MCF 10A (cell line): ENCODE measurements at regions not wholly inside any gene's neighbourhood (a gene's known extent, or its start where the extent isn't known, plus 50 kb on each side); places are given as distances from the start of the nearest gene placed in this dataset.

Experiments
- BruUV-seq: library from RNA; stranded (reverse); fragments of 400-500 nt; replicated peaks from 2 replicates; lab custom pipeline; 2021; lab: Mats Ljungman, UMichigan
- CTCF ChIA-PET: fragments of 300-600 bp; sonication (Branson Sonifier 250); formaldehyde crosslinking; extraction: SDS; loops from one replicate; lab custom pipeline; 2021; ENCODE audit warnings: antibody characterized with exemption, inconsistent platforms; lab: Yijun Ruan, JAX
- POLR2A ChIA-PET: fragments of 300-600, 350-650 bp; sonication (Branson Sonifier 250); formaldehyde crosslinking; extraction: SDS; loops from one replicate; lab custom pipeline; 2020; ENCODE audit warnings: antibody characterized with exemption, inconsistent platforms; lab: Yijun Ruan, JAX
- DNase-seq: peaks from one replicate; pipeline ENCODE4 v3.0.0-alpha.2; 2018; ENCODE audit not compliant: unreplicated experiment
- H3K27ac Mint-ChIP-seq: one replicate; pipeline ENCODE4 v1.8.0; 2022; ENCODE audit warnings: mild to moderate bottlenecking, low read depth, mixed read lengths; ENCODE audit not compliant: unreplicated experiment
- H3K27me3 Mint-ChIP-seq: one replicate; pipeline ENCODE4 v1.8.0; 2022; ENCODE audit warnings: mixed read lengths; ENCODE audit not compliant: insufficient read depth, unreplicated experiment
- H3K36me3 Mint-ChIP-seq: one replicate; pipeline ENCODE4 v1.8.0; 2022; ENCODE audit warnings: mild to moderate bottlenecking, moderate library complexity, mixed read lengths; ENCODE audit not compliant: insufficient read depth, unreplicated experiment
- H3K4me1 Mint-ChIP-seq: one replicate; pipeline ENCODE4 v1.8.0; 2022; ENCODE audit warnings: mixed read lengths; ENCODE audit not compliant: insufficient read depth, unreplicated experiment
- H3K4me3 Mint-ChIP-seq: one replicate; pipeline ENCODE4 v1.8.0; 2022; ENCODE audit warnings: mild to moderate bottlenecking, moderate library complexity, mixed read lengths; ENCODE audit not compliant: unreplicated experiment
- H3K9me3 Mint-ChIP-seq: one replicate; pipeline ENCODE4 v1.8.0; 2022; ENCODE audit warnings: mixed read lengths; ENCODE audit not compliant: unreplicated experiment
- intact Hi-C: fragments of 100-400 bp; cut with micrococcal nuclease; formaldehyde crosslinking; loops from 2 replicates; pipeline ENCODE4 v1.14.1; 2022
- TF ChIP-seq, protein P1 (sequence below): fragments of 200-600 bp; IDR thresholded peaks from one replicate; pipeline ENCODE4 v1.8.0; 2022; ENCODE audit warnings: antibody characterized with exemption, mild to moderate bottlenecking; ENCODE audit not compliant: unreplicated experiment

- no peaks in the 10 kb centered on the region for H3K36me3 Mint-ChIP-seq
- no peaks in the 10 kb centered on the region for H3K9me3 Mint-ChIP-seq
- H3K27me3 Mint-ChIP-seq, result no peaks in the 10 kb centered on the region
- TF ChIP-seq, protein P1, sequence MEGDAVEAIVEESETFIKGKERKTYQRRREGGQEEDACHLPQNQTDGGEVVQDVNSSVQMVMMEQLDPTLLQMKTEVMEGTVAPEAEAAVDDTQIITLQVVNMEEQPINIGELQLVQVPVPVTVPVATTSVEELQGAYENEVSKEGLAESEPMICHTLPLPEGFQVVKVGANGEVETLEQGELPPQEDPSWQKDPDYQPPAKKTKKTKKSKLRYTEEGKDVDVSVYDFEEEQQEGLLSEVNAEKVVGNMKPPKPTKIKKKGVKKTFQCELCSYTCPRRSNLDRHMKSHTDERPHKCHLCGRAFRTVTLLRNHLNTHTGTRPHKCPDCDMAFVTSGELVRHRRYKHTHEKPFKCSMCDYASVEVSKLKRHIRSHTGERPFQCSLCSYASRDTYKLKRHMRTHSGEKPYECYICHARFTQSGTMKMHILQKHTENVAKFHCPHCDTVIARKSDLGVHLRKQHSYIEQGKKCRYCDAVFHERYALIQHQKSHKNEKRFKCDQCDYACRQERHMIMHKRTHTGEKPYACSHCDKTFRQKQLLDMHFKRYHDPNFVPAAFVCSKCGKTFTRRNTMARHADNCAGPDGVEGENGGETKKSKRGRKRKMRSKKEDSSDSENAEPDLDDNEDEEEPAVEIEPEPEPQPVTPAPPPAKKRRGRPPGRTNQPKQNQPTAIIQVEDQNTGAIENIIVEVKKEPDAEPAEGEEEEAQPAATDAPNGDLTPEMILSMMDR, result no peak
- intact Hi-C loops, result no loop called here
- no TSS peak for BruUV-seq
- H3K4me3 Mint-ChIP-seq, result no peak overlapping the region
- H3K27ac Mint-ChIP-seq, result no peak overlapping the region
- CTCF ChIA-PET, result no interaction called here
- DNase-seq, result no peak
- POLR2A ChIA-PET, result interaction anchor here (0.6 to 1.0 kb wide), 2 partner anchors 74 to 480 kb away, joined by 3 read pairs; no protein-coding TSS in a partner anchor
- H3K4me1 Mint-ChIP-seq, result peaks cover 4% of the 10 kb centered on the region
These were observed 122.4 kb downstream of the TES start for GRCh38 chr7:116332766-116333165.

DNA sequence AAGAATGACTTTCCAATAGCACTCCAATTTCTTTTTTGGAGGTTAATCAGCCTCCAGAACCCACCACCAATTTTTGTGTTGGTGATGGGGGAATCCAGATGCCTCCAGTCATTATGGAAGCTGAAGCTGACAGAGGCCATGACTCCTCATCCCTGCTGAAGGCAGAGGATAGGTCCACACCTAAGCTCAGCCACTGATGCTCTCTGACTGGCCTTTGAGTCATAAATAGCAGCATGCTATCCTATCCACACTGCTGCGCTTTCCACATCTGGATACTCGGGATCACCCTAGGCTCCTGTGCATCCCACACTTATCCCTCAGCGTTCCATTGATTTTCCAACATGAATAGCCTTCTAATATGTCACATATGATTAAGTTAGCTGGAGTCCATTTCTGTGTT lies 124.2 kb downstream of the TES start:
- ChIA-PET CTCF (interaction anchor here (0.6 kb wide), 1 partner anchor 63 kb away, joined by 5 read pairs; no protein-coding TSS in a partner anchor), POLR2A (interaction anchor here (1.3 kb wide), 1 partner anchor 12 kb away, joined by 3 read pairs; no protein-coding TSS in a partner anchor)
- no peaks in the 10 kb centered on the region for H3K27me3 Mint-ChIP-seq
- H3K4me1 Mint-ChIP-seq, result peaks cover 3% of the 10 kb centered on the region
- H3K36me3 Mint-ChIP-seq, result no peaks in the 10 kb centered on the region
- intact Hi-C loops, result no loop called here
- H3K9me3 Mint-ChIP-seq, result no peaks in the 10 kb centered on the region
- no peak overlapping the region for H3K27ac Mint-ChIP-seq
- no TSS peak for BruUV-seq
- no peak overlapping the region for H3K4me3 Mint-ChIP-seq
- no peak for DNase-seq
- TF ChIP-seq, protein P1, result no peak

DNA sequence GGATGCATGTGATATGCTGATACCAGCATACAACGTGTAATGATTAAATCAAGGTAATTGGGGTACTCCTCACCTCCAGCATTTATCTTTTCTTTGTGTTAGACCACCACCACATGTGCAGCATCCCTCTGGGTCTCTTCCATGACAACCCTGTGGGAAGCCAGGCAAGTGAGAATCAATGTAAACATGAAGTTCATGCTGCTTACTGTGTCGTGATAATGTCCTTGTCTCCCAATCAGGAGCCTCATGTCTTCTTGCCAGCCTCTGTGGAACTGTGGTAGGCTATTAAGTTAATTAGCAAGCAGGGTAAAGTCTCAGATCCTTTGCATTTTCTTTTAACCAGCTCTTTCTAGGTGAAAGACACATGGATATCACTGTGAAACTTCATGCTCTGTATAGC lies 126.7 kb downstream of the TES start:
- Mint-ChIP-seq H3K27me3 (no peaks in the 10 kb centered on the region), H3K4me1 (peaks cover 21% of the 10 kb centered on the region), H3K9me3 (no peaks in the 10 kb centered on the region), H3K4me3 (no peak overlapping the region), H3K36me3 (no peaks in the 10 kb centered on the region), H3K27ac (no peak overlapping the region)
- BruUV-seq, result no TSS peak
- ChIA-PET POLR2A (no interaction called here), CTCF (interaction anchor here (1.0 kb wide), 1 partner anchor 11 kb away, joined by 3 read pairs; no protein-coding TSS in a partner anchor)
- TF ChIP-seq, protein P1, result no peak
- no peak for DNase-seq
- intact Hi-C loops, result no loop called here

GRCh38 chr7:116337800-116338199 lies 127.5 kb downstream of the TES start:
- TF ChIP-seq, protein P1, result no peak
- no TSS peak for BruUV-seq
- no peaks in the 10 kb centered on the region for H3K36me3 Mint-ChIP-seq
- ChIA-PET POLR2A (no interaction called here), CTCF (interaction anchor here (1.0 kb wide), 1 partner anchor 11 kb away, joined by 3 read pairs; no protein-coding TSS in a partner anchor)
- no peak overlapping the region for H3K4me3 Mint-ChIP-seq
- H3K27me3 Mint-ChIP-seq, result no peaks in the 10 kb centered on the region
- no peak overlapping the region for H3K27ac Mint-ChIP-seq
- no peaks in the 10 kb centered on the region for H3K9me3 Mint-ChIP-seq
- intact Hi-C loops, result no loop called here
- H3K4me1 Mint-ChIP-seq, result peaks cover 26% of the 10 kb centered on the region
- DNase-seq, result no peak
